ENCODE measurements at regions not wholly inside any gene's neighbourhood (a gene's known extent, or its start where the extent isn't known, plus 50 kb on each side); places are given as distances from the start of the nearest gene placed in this dataset.

DNA sequence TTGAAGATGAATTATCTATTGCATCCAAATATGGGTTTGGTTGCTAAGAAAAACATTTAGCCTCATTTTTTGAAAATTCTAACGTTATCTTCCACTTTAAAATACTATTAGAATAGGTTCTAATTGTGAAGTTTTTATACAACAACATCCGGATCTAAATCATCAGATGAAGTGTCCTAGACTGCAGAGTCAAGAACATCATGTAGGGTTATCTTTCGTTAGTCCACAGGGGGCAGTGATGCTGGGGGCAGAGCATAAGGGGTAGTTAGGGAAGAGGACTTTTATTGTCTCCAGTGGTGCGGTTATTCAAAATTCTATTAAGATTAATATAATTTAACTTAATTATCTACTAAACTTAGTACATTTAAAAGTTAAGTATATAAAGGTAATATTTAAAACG is 990.6 kb upstream of the PHF14 start:
- Histone ChIP-seq H3K9ac (ENCODE audit: low read length) (no peak overlapping the region), H3K27ac (ENCODE audit: low read length) (no peak overlapping the region), H3K79me2 (replicated peaks; ENCODE audit: insufficient read depth, low read length) (no peaks in the 10 kb centered on the region), H3K4me2 (ENCODE audit: low read length) (no peak overlapping the region), H3K27me3 (ENCODE audit: insufficient read depth, low read depth, low read length) (no peaks in the 10 kb centered on the region), H4K20me1 (ENCODE audit: insufficient read depth) (no peaks in the 10 kb centered on the region), H2AFZ (ENCODE audit: low read depth, low read length) (no peak overlapping the region), H3K9me2 (ENCODE audit: insufficient read depth, low read length) (no peaks in the 10 kb centered on the region), H3K36me3 (ENCODE audit: insufficient read depth, low read length) (no peaks in the 10 kb centered on the region), H3K9me3 (ENCODE audit: low read length) (no peaks in the 10 kb centered on the region), H3F3A (ENCODE audit: insufficient read depth, low read length, poor library complexity, severe bottlenecking) (no peaks in the 10 kb centered on the region), H3K4me3 (ENCODE audit: low read length) (no peak overlapping the region)
- TF ChIP-seq CTCF (IDR thresholded peaks at IDR 0.05; ENCODE audit: poor library complexity, severe bottlenecking) (no peak), EP300 (conservative IDR thresholded peaks at IDR 0.05; ENCODE audit: poor library complexity, severe bottlenecking) (no peak)

DNA sequence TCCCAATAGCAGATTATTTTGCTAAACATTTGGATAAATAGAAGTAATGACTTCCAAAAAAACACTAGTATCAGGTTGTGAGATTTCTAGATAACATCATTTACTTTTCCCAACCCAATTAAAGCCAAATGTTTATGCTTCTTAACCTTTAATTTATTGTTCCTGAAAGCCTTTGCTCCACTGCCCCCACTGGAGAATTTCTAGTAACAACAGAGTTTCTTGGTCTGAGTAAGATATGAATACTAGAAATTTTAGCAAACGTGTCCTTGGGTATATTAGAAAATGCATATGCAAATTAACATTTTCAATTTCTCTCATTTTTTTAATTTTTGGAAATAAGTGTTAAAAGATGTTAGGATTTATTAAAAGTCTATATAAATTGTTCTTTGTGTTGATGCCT is 958.0 kb upstream of the PHF14 start:
- H3K4me2 ChIP-seq (ENCODE audit: low read length): no peak overlapping the region
- H3K27ac ChIP-seq (ENCODE audit: low read length): no peak overlapping the region
- H3K79me2 ChIP-seq (replicated peaks; ENCODE audit: insufficient read depth, low read length): no peaks in the 10 kb centered on the region
- no peaks in the 10 kb centered on the region for H3K9me3 ChIP-seq (ENCODE audit: low read length)
- H4K20me1 ChIP-seq (ENCODE audit: insufficient read depth): no peaks in the 10 kb centered on the region
- H3K9me2 ChIP-seq (ENCODE audit: insufficient read depth, low read length): no peaks in the 10 kb centered on the region
- H3K4me3 ChIP-seq (ENCODE audit: low read length): no peak overlapping the region
- no peaks in the 10 kb centered on the region for H3K27me3 ChIP-seq (ENCODE audit: insufficient read depth, low read depth, low read length)
- H3F3A ChIP-seq (ENCODE audit: insufficient read depth, low read length, poor library complexity, severe bottlenecking): no peaks in the 10 kb centered on the region
- no peak overlapping the region for H2AFZ ChIP-seq (ENCODE audit: low read depth, low read length)
- H3K9ac ChIP-seq (ENCODE audit: low read length): no peak overlapping the region
- TF ChIP-seq RAD21 (conservative IDR thresholded peaks at IDR 0.05): no peak
- TF ChIP-seq EZH2 (IDR thresholded peaks at IDR 0.05; ENCODE audit: borderline replicate concordance, insufficient read depth, low read length, poor library complexity, severe bottlenecking): no peak
- no peak for TF ChIP-seq EP300 (conservative IDR thresholded peaks at IDR 0.05; ENCODE audit: poor library complexity, severe bottlenecking)
- no peak for TF ChIP-seq SMC3 (conservative IDR thresholded peaks at IDR 0.05; ENCODE audit: poor library complexity)
- TF ChIP-seq, protein P1, sequence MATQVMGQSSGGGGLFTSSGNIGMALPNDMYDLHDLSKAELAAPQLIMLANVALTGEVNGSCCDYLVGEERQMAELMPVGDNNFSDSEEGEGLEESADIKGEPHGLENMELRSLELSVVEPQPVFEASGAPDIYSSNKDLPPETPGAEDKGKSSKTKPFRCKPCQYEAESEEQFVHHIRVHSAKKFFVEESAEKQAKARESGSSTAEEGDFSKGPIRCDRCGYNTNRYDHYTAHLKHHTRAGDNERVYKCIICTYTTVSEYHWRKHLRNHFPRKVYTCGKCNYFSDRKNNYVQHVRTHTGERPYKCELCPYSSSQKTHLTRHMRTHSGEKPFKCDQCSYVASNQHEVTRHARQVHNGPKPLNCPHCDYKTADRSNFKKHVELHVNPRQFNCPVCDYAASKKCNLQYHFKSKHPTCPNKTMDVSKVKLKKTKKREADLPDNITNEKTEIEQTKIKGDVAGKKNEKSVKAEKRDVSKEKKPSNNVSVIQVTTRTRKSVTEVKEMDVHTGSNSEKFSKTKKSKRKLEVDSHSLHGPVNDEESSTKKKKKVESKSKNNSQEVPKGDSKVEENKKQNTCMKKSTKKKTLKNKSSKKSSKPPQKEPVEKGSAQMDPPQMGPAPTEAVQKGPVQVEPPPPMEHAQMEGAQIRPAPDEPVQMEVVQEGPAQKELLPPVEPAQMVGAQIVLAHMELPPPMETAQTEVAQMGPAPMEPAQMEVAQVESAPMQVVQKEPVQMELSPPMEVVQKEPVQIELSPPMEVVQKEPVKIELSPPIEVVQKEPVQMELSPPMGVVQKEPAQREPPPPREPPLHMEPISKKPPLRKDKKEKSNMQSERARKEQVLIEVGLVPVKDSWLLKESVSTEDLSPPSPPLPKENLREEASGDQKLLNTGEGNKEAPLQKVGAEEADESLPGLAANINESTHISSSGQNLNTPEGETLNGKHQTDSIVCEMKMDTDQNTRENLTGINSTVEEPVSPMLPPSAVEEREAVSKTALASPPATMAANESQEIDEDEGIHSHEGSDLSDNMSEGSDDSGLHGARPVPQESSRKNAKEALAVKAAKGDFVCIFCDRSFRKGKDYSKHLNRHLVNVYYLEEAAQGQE (IDR thresholded peaks at IDR 0.05; ENCODE audit: borderline replicate concordance): no peak
- TF ChIP-seq CTCF (IDR thresholded peaks at IDR 0.05; ENCODE audit: poor library complexity, severe bottlenecking): no peak
- TF ChIP-seq POLR2AphosphoS5 (IDR thresholded peaks at IDR 0.05): no peak
- no peak for TF ChIP-seq MXI1 (conservative IDR thresholded peaks at IDR 0.05; ENCODE audit: poor library complexity, severe bottlenecking)
- no peak for TF ChIP-seq TAF1 (IDR thresholded peaks at IDR 0.05; ENCODE audit: low read depth)
- H3K36me3 ChIP-seq (ENCODE audit: insufficient read depth, low read length): no peaks in the 10 kb centered on the region

All from neural cell (in vitro differentiated cells).